GM21367 (cell line): ENCODE measurements at regions not wholly inside any gene's neighbourhood (a gene's known extent, or its start where the extent isn't known, plus 50 kb on each side); places are given as distances from the start of the nearest gene placed in this dataset.

Source experiments
- ATAC-seq: cut with Tn5 transposase; IDR thresholded peaks from one replicate; pipeline ENCODE4 v1.9.1; 2021; ENCODE audit not compliant: unreplicated experiment

GRCh38 chr2:57894381-57894780, 152.2 kb upstream of the VRK2 start:
- no peak for ATAC-seq

- ATAC-seq, result no peak
These were observed 148.7 kb upstream of the VRK2 start for GRCh38 chr2:57897920-57898319.

- ATAC-seq, result no peak
These were observed 146.7 kb upstream of the VRK2 start for GRCh38 chr2:57899898-57900297.

- ATAC-seq, result no peak
These were observed 144.0 kb upstream of the VRK2 start for GRCh38 chr2:57902578-57902977.

GRCh38 chr2:57906152-57906732, 140.4 kb upstream of the VRK2 start:
- peak; percentile 61 for ATAC-seq

- ATAC-seq, result no peak
These were observed 139.2 kb upstream of the VRK2 start for GRCh38 chr2:57907411-57907810.

- ATAC-seq, result peak; percentile 82
These were observed 137.9 kb upstream of the VRK2 start for GRCh38 chr2:57908736-57909161.

- ATAC-seq, result no peak
These were observed 128.5 kb upstream of the VRK2 start for GRCh38 chr2:57918126-57918525.

- ATAC-seq, result no peak
These were observed 126.2 kb upstream of the VRK2 start for GRCh38 chr2:57920342-57920939.

- no peak for ATAC-seq
These were observed 111.9 kb upstream of the VRK2 start for GRCh38 chr2:57934659-57935058.

- ATAC-seq, result no peak
These were observed 110.4 kb upstream of the VRK2 start for GRCh38 chr2:57936216-57936615.

GRCh38 chr2:57937456-57937855, 109.2 kb upstream of the VRK2 start:
- no peak for ATAC-seq

- no peak for ATAC-seq
These were observed 104.8 kb upstream of the VRK2 start for GRCh38 chr2:57941816-57942215.

GRCh38 chr2:57943315-57943714, 103.3 kb upstream of the VRK2 start:
- ATAC-seq, result no peak

GRCh38 chr2:57947398-57947797, 99.2 kb upstream of the VRK2 start:
- no peak for ATAC-seq

GRCh38 chr2:57954020-57954419, 92.6 kb upstream of the VRK2 start:
- ATAC-seq, result no peak

GRCh38 chr2:57957238-57957637, 89.4 kb upstream of the VRK2 start:
- no peak for ATAC-seq

GRCh38 chr2:57959390-57959789, 87.2 kb upstream of the VRK2 start:
- no peak for ATAC-seq

GRCh38 chr2:57962861-57963260, 83.7 kb upstream of the VRK2 start:
- ATAC-seq, result no peak

- no peak for ATAC-seq
These were observed 81.4 kb upstream of the VRK2 start for GRCh38 chr2:57965219-57965618.

- no peak for ATAC-seq
These were observed 80.6 kb upstream of the VRK2 start for GRCh38 chr2:57965961-57966360.

GRCh38 chr2:57973621-57974186, 72.9 kb upstream of the VRK2 start:
- ATAC-seq, result no peak

GRCh38 chr2:57979158-57979557, 67.4 kb upstream of the VRK2 start:
- ATAC-seq, result no peak
